Mesenchymal stem cell (in vitro differentiated cells and primary cell): ENCODE measurements at regions not wholly inside any gene's neighbourhood (a gene's known extent, or its start where the extent isn't known, plus 50 kb on each side); places are given as distances from the start of the nearest gene placed in this dataset.
A peak's percentile ranks its signal among the peaks of the same experiment; 100 is the strongest.

Source experiments
- DNase-seq: peaks from one replicate; pipeline ENCODE4 v3.0.0-alpha.2; 2013
- H2AFZ ChIP-seq: one replicate; pipeline ENCODE4 v1.6.1; 2013; ENCODE audit warnings: low read depth, mild to moderate bottlenecking, control low read depth, inconsistent platforms, low read length, moderate library complexity
- H2AK5ac ChIP-seq: 2 replicates; pipeline ENCODE4 v1.6.1; 2013; ENCODE audit warnings: low read length, moderate library complexity, mild to moderate bottlenecking, inconsistent platforms; ENCODE audit not compliant: severe bottlenecking
- H2BK120ac ChIP-seq: one replicate; pipeline ENCODE4 v1.6.1; 2013; ENCODE audit warnings: low read depth, mild to moderate bottlenecking, inconsistent platforms, low read length, moderate library complexity
- H2BK12ac ChIP-seq, 2 experiments: one replicate each; pipeline ENCODE4 v1.6.1; 2013; ENCODE audit warnings: inconsistent platforms in 2 of 2, low read length in 2 of 2, mild to moderate bottlenecking in 2 of 2, moderate library complexity in 2 of 2, control low read depth in 1 of 2
- H2BK15ac ChIP-seq: one replicate; pipeline ENCODE4 v1.6.1; 2013; ENCODE audit warnings: mild to moderate bottlenecking, low read depth, inconsistent platforms; ENCODE audit not compliant: poor library complexity, severe bottlenecking
- H2BK5ac ChIP-seq: 2 replicates; pipeline ENCODE4 v1.6.1; 2013; ENCODE audit warnings: low read depth, mild to moderate bottlenecking, low read length, control low read depth, inconsistent platforms; ENCODE audit not compliant: poor library complexity, severe bottlenecking
- H3K14ac ChIP-seq, 2 experiments: one replicate each; pipeline ENCODE4 v1.6.1; 2013; ENCODE audit warnings: inconsistent platforms in 2 of 2, low read length in 2 of 2, control low read depth in 1 of 2, mild to moderate bottlenecking in 1 of 2, moderate library complexity in 1 of 2
- H3K18ac ChIP-seq, 2 experiments: one replicate each; pipeline ENCODE4 v1.6.1; 2013; ENCODE audit warnings: inconsistent platforms in 2 of 2, low read length in 2 of 2, control low read depth in 1 of 2, low read depth in 1 of 2, mild to moderate bottlenecking in 1 of 2
- H3K23ac ChIP-seq, 2 experiments: one replicate each; pipeline ENCODE4 v1.6.1; 2013; ENCODE audit warnings: inconsistent platforms in 2 of 2, low read length in 2 of 2, mild to moderate bottlenecking in 2 of 2, moderate library complexity in 2 of 2, control low read depth in 1 of 2
- H3K27ac ChIP-seq: 2 replicates; pipeline ENCODE4 v1.5.1; 2013; ENCODE audit warnings: mild to moderate bottlenecking, moderate library complexity, low read length, control low read depth, inconsistent platforms; ENCODE audit not compliant: poor library complexity, severe bottlenecking
- H3K27me3 ChIP-seq, 2 experiments: 2 replicates each; pipeline versions ENCODE4 v1.6.1 to v1.7.0; 2013; ENCODE audit warnings: low read length in 2 of 2, mild to moderate bottlenecking in 2 of 2, moderate library complexity in 2 of 2, control low read depth in 1 of 2, inconsistent platforms in 1 of 2; ENCODE audit not compliant: control insufficient read depth in 1 of 2, insufficient read depth in 1 of 2
- H3K36me3 ChIP-seq, 2 experiments: 2 replicates each; pipeline versions ENCODE4 v1.6.1 to v1.7.0; 2013; ENCODE audit warnings: low read length in 2 of 2, control low read depth in 1 of 2, inconsistent platforms in 1 of 2, low read depth in 1 of 2, mild to moderate bottlenecking in 1 of 2; ENCODE audit not compliant: insufficient read depth in 2 of 2, control insufficient read depth in 1 of 2
- H3K4ac ChIP-seq, 2 experiments: one replicate each; pipeline ENCODE4 v1.6.1; 2013; ENCODE audit warnings: inconsistent platforms in 2 of 2, low read length in 2 of 2, mild to moderate bottlenecking in 2 of 2, moderate library complexity in 2 of 2, control low read depth in 1 of 2, low read depth in 1 of 2
- H3K4me1 ChIP-seq: 2 replicates; pipeline ENCODE4 v1.6.1; 2013; ENCODE audit warnings: low read depth, low read length, control low read depth; ENCODE audit not compliant: control insufficient read depth, insufficient read depth
- H3K4me2 ChIP-seq: 2 replicates; pipeline ENCODE4 v1.6.1; 2013; ENCODE audit warnings: low read length, mild to moderate bottlenecking, inconsistent platforms; ENCODE audit not compliant: poor library complexity, severe bottlenecking
- H3K4me3 ChIP-seq, 2 experiments: 2 replicates each; pipeline versions ENCODE4 v1.5.1 to v1.7.0; 2013; ENCODE audit warnings: low read length in 2 of 2, mild to moderate bottlenecking in 2 of 2, control low read depth in 1 of 2, low read depth in 1 of 2; ENCODE audit not compliant: insufficient read depth in 1 of 2
- H3K79me1 ChIP-seq: replicated peaks from 2 replicates; pipeline ENCODE4 v1.6.1; 2013; ENCODE audit warnings: mild to moderate bottlenecking, control low read depth, low read length, inconsistent platforms; ENCODE audit not compliant: poor library complexity, severe bottlenecking
- H3K9ac ChIP-seq: 2 replicates; pipeline ENCODE4 v1.7.0; 2013; ENCODE audit warnings: mild to moderate bottlenecking, low read length, moderate library complexity
- H3K9me3 ChIP-seq: 2 replicates; pipeline ENCODE4 v1.7.0; 2013; ENCODE audit warnings: mild to moderate bottlenecking, low read length; ENCODE audit not compliant: control insufficient read depth
- H4K8ac ChIP-seq: one replicate; pipeline ENCODE4 v1.6.1; 2013; ENCODE audit warnings: inconsistent platforms, mild to moderate bottlenecking, low read length, moderate library complexity
- H4K91ac ChIP-seq: one replicate; pipeline ENCODE4 v1.6.1; 2013; ENCODE audit warnings: mild to moderate bottlenecking, low read length, inconsistent platforms
- WGBS: methylation state at CpG from one replicate; pipeline ENCODE4 v1.1.7; 2013; ENCODE audit warnings: mixed read lengths; 5-methylcytosine and 5-hydroxymethylcytosine counted together

- Histone ChIP-seq H3K9me3 (no peaks in the 10 kb centered on the region), H2BK120ac (no peak overlapping the region), H3K4me2 (no peak overlapping the region), H3K27me3 (no peaks in the 10 kb centered on the region), H2AK5ac (no peak overlapping the region), H3K18ac (no peak overlapping the region), H3K27ac (no peak overlapping the region), H3K4me3 (no peak overlapping the region), H2AFZ (no peak overlapping the region), H2BK15ac (no peak overlapping the region), H4K8ac (no peak overlapping the region), H3K9ac (no peak overlapping the region), H3K79me1 (no peaks in the 10 kb centered on the region), H3K14ac (no peak overlapping the region), H3K4me1 (no peaks in the 10 kb centered on the region), H3K4ac (no peak overlapping the region), H2BK12ac (no peak overlapping the region), H2BK5ac (no peak overlapping the region), H3K36me3 (no peaks in the 10 kb centered on the region), H3K23ac (no peak overlapping the region), H4K91ac (no peak overlapping the region)
- 59% methylated on average over 1 of the region's 1 CpG for WGBS
- DNase-seq, result no peak
Observed at GRCh38 chr13:84121456-84121855, 239.2 kb upstream of the SLITRK1 start.

- no peak overlapping the region for H4K8ac ChIP-seq
- no peak overlapping the region for H2BK120ac ChIP-seq
- no peak overlapping the region for H3K14ac ChIP-seq
- no peaks in the 10 kb centered on the region for H3K79me1 ChIP-seq
- no peak overlapping the region for H2BK12ac ChIP-seq
- no peaks in the 10 kb centered on the region for H3K27me3 ChIP-seq
- no peaks in the 10 kb centered on the region for H3K36me3 ChIP-seq
- no peak overlapping the region for H3K4ac ChIP-seq
- H3K9me3 ChIP-seq, result peaks cover 3% of the 10 kb centered on the region
- no peaks in the 10 kb centered on the region for H3K4me1 ChIP-seq
- no peak overlapping the region for H3K4me3 ChIP-seq
- H3K27ac ChIP-seq, result no peak overlapping the region
- no peak overlapping the region for H2AK5ac ChIP-seq
- no peak overlapping the region for H2AFZ ChIP-seq
- no peak overlapping the region for H2BK15ac ChIP-seq
- no peak overlapping the region for H3K18ac ChIP-seq
- WGBS, result 0% methylated on average over 1 of the region's 2 CpGs
- H2BK5ac ChIP-seq, result no peak overlapping the region
- no peak overlapping the region for H4K91ac ChIP-seq
- no peak overlapping the region for H3K4me2 ChIP-seq
- H3K9ac ChIP-seq, result no peak overlapping the region
- no peak overlapping the region for H3K23ac ChIP-seq
- DNase-seq, result peak; percentile 36
Observed at GRCh38 chr13:84118839-84119409, 236.7 kb upstream of the SLITRK1 start.

- no peak overlapping the region for H3K9ac ChIP-seq
- H3K36me3 ChIP-seq, result no peaks in the 10 kb centered on the region
- H3K23ac ChIP-seq, result no peak overlapping the region
- H3K4me3 ChIP-seq, result no peak overlapping the region
- H3K4me2 ChIP-seq, result no peak overlapping the region
- no peaks in the 10 kb centered on the region for H3K9me3 ChIP-seq
- H3K27ac ChIP-seq, result no peak overlapping the region
- no peaks in the 10 kb centered on the region for H3K27me3 ChIP-seq
- H4K91ac ChIP-seq, result no peak overlapping the region
- no peak overlapping the region for H2AFZ ChIP-seq
- no peaks in the 10 kb centered on the region for H3K4me1 ChIP-seq
- no peak overlapping the region for H3K4ac ChIP-seq
- H2AK5ac ChIP-seq, result no peak overlapping the region
- H4K8ac ChIP-seq, result no peak overlapping the region
- no peak overlapping the region for H2BK120ac ChIP-seq
- H2BK5ac ChIP-seq, result no peak overlapping the region
- no peak overlapping the region for H3K14ac ChIP-seq
- WGBS, result 87% methylated on average over 2 of the region's 2 CpGs
- H2BK12ac ChIP-seq, result no peak overlapping the region
- no peak overlapping the region for H3K18ac ChIP-seq
- H3K79me1 ChIP-seq, result no peaks in the 10 kb centered on the region
- DNase-seq, result no peak
- H2BK15ac ChIP-seq, result no peak overlapping the region
Observed at GRCh38 chr13:84098273-84098672, 216.0 kb upstream of the SLITRK1 start.

GRCh38 chr13:84097148-84097547 is 214.9 kb upstream of the SLITRK1 start:
- H3K4me2 ChIP-seq, result no peak overlapping the region
- DNase-seq, result no peak
- no peak overlapping the region for H2BK15ac ChIP-seq
- H4K8ac ChIP-seq, result no peak overlapping the region
- H4K91ac ChIP-seq, result no peak overlapping the region
- H2AFZ ChIP-seq, result no peak overlapping the region
- H3K4ac ChIP-seq, result no peak overlapping the region
- H2AK5ac ChIP-seq, result no peak overlapping the region
- WGBS, result 42% methylated on average over 3 of the region's 4 CpGs
- no peak overlapping the region for H3K9ac ChIP-seq
- H3K27ac ChIP-seq, result no peak overlapping the region
- no peaks in the 10 kb centered on the region for H3K9me3 ChIP-seq
- H3K27me3 ChIP-seq, result no peaks in the 10 kb centered on the region
- H3K23ac ChIP-seq, result no peak overlapping the region
- H3K14ac ChIP-seq, result no peak overlapping the region
- no peaks in the 10 kb centered on the region for H3K79me1 ChIP-seq
- no peak overlapping the region for H3K18ac ChIP-seq
- H3K36me3 ChIP-seq, result no peaks in the 10 kb centered on the region
- H2BK12ac ChIP-seq, result no peak overlapping the region
- H3K4me3 ChIP-seq, result no peak overlapping the region
- H2BK120ac ChIP-seq, result no peak overlapping the region
- no peaks in the 10 kb centered on the region for H3K4me1 ChIP-seq
- no peak overlapping the region for H2BK5ac ChIP-seq
